Hepatocyte (in vitro differentiated cells): ENCODE measurements at regions not wholly inside any gene's neighbourhood (a gene's known extent, or its start where the extent isn't known, plus 50 kb on each side); places are given as distances from the start of the nearest gene placed in this dataset.

Source experiments
- CTCF ChIP-seq: fragments of 200-600 bp; sonication (generic); IDR thresholded peaks from 2 replicates; pipeline ENCODE4 v1.5.1; 2016; ENCODE audit warnings: antibody characterized with exemption, mild to moderate bottlenecking; ENCODE audit not compliant: poor library complexity
- EZH2 ChIP-seq: fragments of 200-600 bp; sonication (generic); IDR thresholded peaks from 2 replicates; pipeline ENCODE4 v1.6.1; 2016; ENCODE audit warnings: antibody characterized with exemption, mild to moderate bottlenecking, borderline replicate concordance

GRCh38 chr2:180133736-180134135, 126.6 kb upstream of the CWC22 start:
- TF ChIP-seq EZH2 = no peak
- TF ChIP-seq CTCF = no peak
